Stimulated activated CD4-positive, alpha-beta T cell treated with anti-CD3 and anti-CD28 coated beads, Interleukin-2, amount 100 ng/mL, for 48 hours (primary cell): ENCODE measurements at regions not wholly inside any gene's neighbourhood (a gene's known extent, or its start where the extent isn't known, plus 50 kb on each side); places are given as distances from the start of the nearest gene placed in this dataset.
"Not testable (repeated sequence)": the region's sequence is repeated elsewhere in the genome, so short reads cannot be mapped to it uniquely, and the experiment has no call there.

Source experiments
- DNase-seq, 2 donors: peaks; one replicate each; pipeline ENCODE4 v3.0.0-alpha.2; 2020

- DNase-seq = no peak
Measured at GRCh38 chr2:47964277-47964676, 58.0 kb upstream of the FBXO11 start.

DNA sequence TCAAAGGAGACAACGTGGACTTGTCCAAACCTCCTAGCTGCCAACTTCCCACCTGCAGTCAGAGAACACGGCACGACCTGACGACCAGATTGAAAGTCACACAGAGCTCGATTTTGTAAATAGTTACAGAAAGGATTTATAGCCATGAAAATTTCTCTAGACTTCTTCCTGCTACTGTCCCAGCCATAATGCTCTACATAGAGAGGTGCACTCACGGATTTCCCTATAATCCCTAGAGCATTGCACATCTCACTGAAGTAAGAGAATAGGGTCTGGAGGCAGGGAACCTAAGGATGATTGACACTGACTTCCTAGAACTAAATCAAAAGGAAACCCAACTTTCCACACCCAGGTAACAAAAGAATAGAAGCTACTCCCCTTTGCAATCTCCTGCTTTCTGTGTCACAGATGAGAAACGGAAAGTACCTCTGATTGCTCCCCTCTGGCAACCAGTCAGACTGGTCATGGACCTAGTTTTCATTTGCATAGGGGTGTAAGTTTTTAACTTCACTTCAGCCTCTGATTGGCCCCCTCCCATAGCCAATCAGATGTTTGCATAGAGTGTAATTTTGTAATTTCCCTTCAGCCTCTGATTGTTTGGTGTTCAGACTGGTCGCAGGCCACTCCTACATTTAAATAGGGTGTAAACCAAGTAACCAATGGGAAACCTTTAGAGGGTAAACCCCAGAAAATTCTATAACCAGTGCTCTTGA, 58.6 kb upstream of the FBXO11 start:
- DNase-seq = no peak

DNA sequence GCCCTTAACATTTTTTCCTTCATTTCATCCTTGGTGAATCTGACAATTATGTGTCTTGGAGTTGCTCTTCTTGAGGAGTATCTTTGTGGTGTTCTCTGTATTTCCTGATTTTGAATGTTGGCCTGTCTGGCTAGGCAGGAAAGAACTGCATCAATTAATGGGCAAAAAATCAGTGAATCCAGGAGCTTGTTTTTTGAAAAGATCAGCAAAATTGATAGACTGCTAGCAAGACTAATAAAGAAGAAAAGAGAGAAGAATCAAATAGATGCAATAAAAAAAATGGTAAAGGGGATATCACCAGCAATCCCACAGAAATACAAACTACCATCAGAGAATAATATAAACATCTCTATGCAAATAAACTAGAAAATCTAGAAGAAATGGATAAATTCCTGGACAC, 70.4 kb upstream of the FBXO11 start:
- DNase-seq = not testable (repeated sequence)

GRCh38 chr2:47984041-47984440, 77.7 kb upstream of the FBXO11 start:
- DNase-seq = no peak

- no peak for DNase-seq
Measured at GRCh38 chr2:47990503-47990902, 84.2 kb upstream of the FBXO11 start.

GRCh38 chr2:47992671-47993070, 86.4 kb upstream of the FBXO11 start:
- DNase-seq = no peak

GRCh38 chr2:47996808-47997207, 90.5 kb upstream of the FBXO11 start:
- DNase-seq = no peak

- no peak for DNase-seq
Measured at GRCh38 chr2:47999512-47999911, 93.2 kb upstream of the FBXO11 start.

DNA sequence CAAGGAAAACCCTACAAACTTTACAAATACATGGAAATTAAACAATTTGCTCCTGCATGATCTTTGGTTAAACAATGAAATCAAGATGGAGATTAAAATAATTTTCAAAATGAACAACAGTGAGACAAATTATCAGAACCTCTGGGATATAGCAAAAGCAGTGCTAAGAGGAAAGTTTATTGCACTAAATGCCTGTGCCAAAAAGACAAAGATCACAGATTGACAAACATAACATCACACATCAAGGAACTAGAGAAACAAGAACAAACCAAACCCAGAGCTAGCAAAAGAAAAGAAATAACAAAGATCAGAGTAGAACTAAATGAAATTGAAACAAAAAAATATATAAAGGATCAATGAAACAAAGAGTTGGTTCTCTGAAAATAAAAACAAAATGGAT, 95.2 kb upstream of the FBXO11 start:
- DNase-seq = no peak

DNA sequence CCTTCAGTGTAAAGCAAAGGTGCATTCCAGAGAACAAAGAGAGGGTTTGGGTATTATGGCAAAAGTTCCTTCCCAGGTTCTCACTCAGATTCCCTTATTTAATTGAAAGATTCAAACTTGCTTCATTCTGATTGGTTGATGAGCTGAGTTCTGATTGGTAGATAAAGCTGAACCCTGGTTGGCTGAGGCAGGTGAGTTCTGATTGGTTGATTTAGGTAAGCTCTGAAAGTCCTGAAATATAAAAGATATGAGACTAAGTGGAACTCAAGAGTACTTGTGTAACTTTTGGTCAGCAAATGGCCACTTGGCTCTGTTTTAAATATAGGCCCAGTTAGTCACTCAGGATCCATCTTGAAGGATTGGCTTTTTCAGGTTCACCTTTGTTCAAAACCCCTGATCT, 99.8 kb upstream of the FBXO11 start:
- no peak for DNase-seq

DNA sequence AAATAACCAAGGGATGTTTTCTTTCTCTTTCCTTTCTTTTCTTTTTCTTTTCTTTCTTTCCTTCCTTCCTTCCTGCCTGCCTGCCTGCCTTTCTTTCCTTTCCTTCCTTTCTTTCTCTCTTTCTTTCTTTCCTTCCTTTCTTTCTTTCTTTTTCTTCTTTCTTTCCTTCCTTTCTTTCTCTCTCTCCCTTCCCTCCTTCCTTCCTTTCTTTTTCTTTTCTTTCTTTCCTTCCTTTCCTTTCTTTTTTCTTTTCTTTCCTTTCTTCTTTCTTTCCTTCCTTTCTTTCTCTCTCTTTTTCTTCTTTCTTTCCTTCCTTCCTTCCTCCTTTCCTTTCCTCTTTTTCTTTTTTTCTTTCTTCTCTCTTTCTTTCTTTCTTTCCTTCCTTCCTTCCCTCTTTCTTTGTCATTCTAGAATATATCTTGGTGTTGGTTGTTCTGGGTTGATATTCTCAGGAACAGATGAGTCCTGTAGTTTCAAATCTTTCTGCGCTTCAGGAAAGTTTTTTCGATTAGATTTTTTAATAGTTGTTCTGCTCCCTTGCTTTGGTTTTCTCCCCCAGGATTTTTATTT, 101.5 kb upstream of the FBXO11 start:
- no peak for DNase-seq

DNA sequence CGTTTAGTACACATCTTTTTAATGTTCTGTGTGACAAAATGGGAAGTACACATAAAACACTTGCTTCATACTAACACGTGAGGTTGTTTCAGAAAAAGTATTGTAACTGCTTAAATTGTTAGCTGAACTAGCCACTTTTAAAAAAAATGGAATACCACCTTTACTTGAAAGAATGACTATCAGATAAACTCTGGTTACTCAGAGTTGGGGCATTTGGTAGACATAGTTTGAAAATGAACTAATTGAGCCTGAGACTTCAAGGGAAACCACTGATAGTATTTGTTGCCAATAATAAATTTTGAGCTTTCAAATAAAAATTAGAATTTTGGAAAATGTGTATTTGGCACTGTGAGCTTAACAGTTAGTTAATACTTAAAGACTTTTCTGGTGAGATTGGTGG, 103.0 kb upstream of the FBXO11 start:
- no peak for DNase-seq

GRCh38 chr2:48015421-48015820, 109.1 kb upstream of the FBXO11 start:
- no peak for DNase-seq

GRCh38 chr2:48016225-48017019, 110.1 kb upstream of the FBXO11 start:
- no peak for DNase-seq

GRCh38 chr2:48017136-48017535, 110.8 kb upstream of the FBXO11 start:
- DNase-seq = no peak

- no peak for DNase-seq
Measured at GRCh38 chr2:48018480-48018879, 112.2 kb upstream of the FBXO11 start.

- no peak for DNase-seq
Measured at GRCh38 chr2:48026865-48027264, 120.6 kb upstream of the FBXO11 start.

DNA sequence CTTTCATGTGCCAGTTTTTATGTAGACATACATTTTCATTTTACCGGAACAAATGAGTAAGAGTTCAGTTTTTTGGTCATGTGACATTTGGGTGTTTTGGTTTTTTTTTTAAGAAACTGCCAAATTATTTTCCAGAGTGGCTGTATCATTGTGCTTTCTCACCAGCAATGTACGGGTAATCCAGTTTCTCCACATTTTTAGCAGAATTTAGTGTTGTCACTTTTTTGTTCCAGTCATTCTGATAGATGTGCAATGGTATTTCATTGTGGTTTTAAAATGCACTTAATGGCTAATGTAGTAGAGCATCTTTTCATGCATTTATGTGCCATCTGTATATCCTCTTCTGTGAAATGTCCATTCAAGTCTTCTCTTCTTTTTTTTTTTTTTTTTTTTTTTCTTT, 126.5 kb upstream of the FBXO11 start:
- DNase-seq = no peak

GRCh38 chr2:48034295-48034694, 128.0 kb upstream of the FBXO11 start:
- no peak for DNase-seq

GRCh38 chr2:48036312-48036711, 130.0 kb upstream of the FBXO11 start:
- no peak for DNase-seq

- DNase-seq = no peak
Measured at GRCh38 chr2:48039209-48039990, 133.1 kb upstream of the FBXO11 start.

DNA sequence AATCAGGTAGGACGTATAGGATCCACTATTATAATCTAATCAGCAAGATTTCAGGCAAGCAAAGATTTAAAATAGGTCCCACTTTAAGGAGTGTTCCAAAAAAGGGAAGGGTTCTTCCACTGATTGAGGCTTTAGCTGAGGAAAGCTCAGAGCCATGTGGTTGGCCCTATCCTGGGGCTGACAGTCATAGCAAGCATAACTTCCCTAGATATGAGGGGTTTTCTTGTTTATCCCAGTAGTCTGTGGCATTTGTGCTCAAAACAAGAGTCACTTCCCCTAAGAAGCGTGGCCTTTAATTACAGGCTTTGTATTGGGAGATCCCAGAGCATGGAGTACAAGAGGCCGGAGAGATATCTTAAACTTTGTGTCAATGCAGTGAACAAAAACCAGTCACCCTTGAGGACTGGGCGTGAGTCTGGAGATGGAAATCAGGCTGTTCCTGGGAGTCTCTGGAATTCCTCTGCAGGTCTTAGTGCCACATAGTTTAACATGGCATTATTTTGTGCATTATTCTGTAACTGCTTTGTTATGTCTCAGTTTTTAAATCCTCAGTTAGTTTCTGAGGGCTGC, 136.9 kb upstream of the FBXO11 start:
- no peak for DNase-seq

DNA sequence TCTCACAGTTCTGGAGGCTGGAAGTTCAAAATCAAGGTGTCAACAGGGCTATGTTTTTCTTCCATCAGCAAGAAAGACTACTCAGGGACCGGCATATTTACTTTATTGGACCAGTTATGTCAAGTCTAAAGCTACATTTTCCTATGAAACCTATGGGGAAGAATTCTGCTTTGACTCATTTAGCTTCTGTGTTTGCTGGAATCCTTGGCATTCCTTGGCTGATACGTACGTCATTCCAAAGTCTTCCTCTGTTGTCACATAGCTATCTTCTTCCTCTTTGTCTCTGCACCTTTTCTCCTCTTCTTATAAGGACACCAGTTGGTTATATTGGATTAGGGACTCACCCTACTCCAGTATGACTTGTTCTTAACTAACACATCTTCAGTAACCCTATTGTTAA, 137.4 kb upstream of the FBXO11 start:
- DNase-seq = no peak
